ENCODE measurements at regions not wholly inside any gene's neighbourhood (a gene's known extent, or its start where the extent isn't known, plus 50 kb on each side); places are given as distances from the start of the nearest gene placed in this dataset.

DNA sequence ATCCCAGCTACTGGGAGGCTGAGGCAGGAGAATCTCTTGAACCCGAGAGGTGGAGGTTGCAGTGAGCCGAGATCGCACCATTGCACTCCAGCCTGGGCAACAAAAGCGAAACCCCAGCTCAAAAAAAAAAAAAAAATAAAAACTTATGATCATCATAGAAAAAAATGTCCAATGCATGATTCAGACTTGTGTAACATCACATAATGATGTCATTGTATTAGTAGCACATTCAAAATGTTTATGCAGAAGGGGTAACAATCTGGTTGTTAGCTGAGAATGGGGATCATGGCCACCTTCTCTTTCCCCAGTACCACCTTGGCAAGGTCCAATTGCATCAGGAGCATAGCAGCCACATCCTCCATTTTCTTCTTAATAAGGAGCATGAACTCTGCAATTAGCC is 137.6 kb upstream of the MARCKS start:
- no peak overlapping the region for H3K4me3 ChIP-seq
- no peak overlapping the region for H2AFZ ChIP-seq
- no peak overlapping the region for H3K27ac Mint-ChIP-seq
- no peak for DNase-seq (ENCODE audit: low spot score)
- no peaks in the 10 kb centered on the region for H3K79me2 ChIP-seq (replicated peaks; ENCODE audit: insufficient read depth)
- no peak for ATAC-seq
- no peak overlapping the region for H3K4me3 Mint-ChIP-seq
- no peak overlapping the region for H3K4me2 ChIP-seq
- no peaks in the 10 kb centered on the region for H3K4me1 ChIP-seq (ENCODE audit: insufficient read depth)
- no peaks in the 10 kb centered on the region for H3F3A ChIP-seq (replicated peaks; ENCODE audit: low read depth)
- no peaks in the 10 kb centered on the region for H3K9me2 ChIP-seq (ENCODE audit: insufficient read depth)
- H4K20me1 ChIP-seq (replicated peaks; ENCODE audit: insufficient read depth) = no peaks in the 10 kb centered on the region
- H3K36me3 Mint-ChIP-seq (ENCODE audit: low read depth) = no peaks in the 10 kb centered on the region
- peaks cover 5% of the 10 kb centered on the region for H3K27me3 Mint-ChIP-seq (ENCODE audit: insufficient read depth, low read depth, poor library complexity)
- no peaks in the 10 kb centered on the region for H3K36me3 ChIP-seq (ENCODE audit: insufficient read depth)
- no peaks in the 10 kb centered on the region for H3K4me1 Mint-ChIP-seq
- H3K27me3 ChIP-seq (ENCODE audit: insufficient read depth) = no peaks in the 10 kb centered on the region
- TF ChIP-seq EZH2phosphoT487 (IDR thresholded peaks at IDR 0.05; ENCODE audit: unreplicated experiment) (no peak), EZH2 (IDR thresholded peaks at IDR 0.05; ENCODE audit: low read depth, unreplicated experiment) (no peak), ZNF114 (CRISPR knock-in tag; IDR thresholded peaks at IDR 0.05) (no peak)
- no peak overlapping the region for H3K27ac ChIP-seq (ENCODE audit: low read depth)
- no peaks in the 10 kb centered on the region for H3K9me3 Mint-ChIP-seq

DNA sequence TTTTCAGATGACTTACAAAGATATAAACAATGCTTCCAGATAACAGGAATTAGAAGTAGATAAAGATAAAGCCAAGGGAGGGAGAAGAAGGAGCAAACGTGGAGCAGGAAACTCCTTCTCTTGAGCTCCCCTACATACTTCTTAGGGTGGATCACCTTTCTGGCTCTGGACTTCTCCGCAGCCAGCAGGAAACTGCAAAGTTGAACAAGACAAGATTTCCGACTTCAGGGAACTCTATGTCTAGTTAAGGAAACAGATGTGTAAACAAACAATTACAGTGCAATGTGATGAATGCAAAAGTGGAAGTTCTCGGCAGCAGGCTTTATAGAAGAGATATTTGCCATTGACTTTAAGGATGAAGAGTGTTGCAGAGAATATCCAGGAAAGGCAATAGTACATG is 134.0 kb upstream of the MARCKS start:
- no peaks in the 10 kb centered on the region for H4K20me1 ChIP-seq (replicated peaks; ENCODE audit: insufficient read depth)
- no peak overlapping the region for H2AFZ ChIP-seq
- H3K4me1 ChIP-seq (ENCODE audit: insufficient read depth) = no peaks in the 10 kb centered on the region
- Mint-ChIP-seq H3K27ac (no peak overlapping the region), H3K4me3 (no peak overlapping the region), H3K36me3 (ENCODE audit: low read depth) (no peaks in the 10 kb centered on the region), H3K4me1 (no peaks in the 10 kb centered on the region), H3K9me3 (no peaks in the 10 kb centered on the region), H3K27me3 (ENCODE audit: insufficient read depth, low read depth, poor library complexity) (peaks cover 3% of the 10 kb centered on the region)
- H3K79me2 ChIP-seq (replicated peaks; ENCODE audit: insufficient read depth) = no peaks in the 10 kb centered on the region
- DNase-seq (ENCODE audit: low spot score) = no peak
- no peak overlapping the region for H3K4me2 ChIP-seq
- no peaks in the 10 kb centered on the region for H3K27me3 ChIP-seq (ENCODE audit: insufficient read depth)
- H3K4me3 ChIP-seq = no peak overlapping the region
- no peaks in the 10 kb centered on the region for H3K9me2 ChIP-seq (ENCODE audit: insufficient read depth)
- no peaks in the 10 kb centered on the region for H3F3A ChIP-seq (replicated peaks; ENCODE audit: low read depth)
- no peak overlapping the region for H3K27ac ChIP-seq (ENCODE audit: low read depth)
- ATAC-seq = no peak
- no peaks in the 10 kb centered on the region for H3K36me3 ChIP-seq (ENCODE audit: insufficient read depth)
- TF ChIP-seq, protein P1, sequence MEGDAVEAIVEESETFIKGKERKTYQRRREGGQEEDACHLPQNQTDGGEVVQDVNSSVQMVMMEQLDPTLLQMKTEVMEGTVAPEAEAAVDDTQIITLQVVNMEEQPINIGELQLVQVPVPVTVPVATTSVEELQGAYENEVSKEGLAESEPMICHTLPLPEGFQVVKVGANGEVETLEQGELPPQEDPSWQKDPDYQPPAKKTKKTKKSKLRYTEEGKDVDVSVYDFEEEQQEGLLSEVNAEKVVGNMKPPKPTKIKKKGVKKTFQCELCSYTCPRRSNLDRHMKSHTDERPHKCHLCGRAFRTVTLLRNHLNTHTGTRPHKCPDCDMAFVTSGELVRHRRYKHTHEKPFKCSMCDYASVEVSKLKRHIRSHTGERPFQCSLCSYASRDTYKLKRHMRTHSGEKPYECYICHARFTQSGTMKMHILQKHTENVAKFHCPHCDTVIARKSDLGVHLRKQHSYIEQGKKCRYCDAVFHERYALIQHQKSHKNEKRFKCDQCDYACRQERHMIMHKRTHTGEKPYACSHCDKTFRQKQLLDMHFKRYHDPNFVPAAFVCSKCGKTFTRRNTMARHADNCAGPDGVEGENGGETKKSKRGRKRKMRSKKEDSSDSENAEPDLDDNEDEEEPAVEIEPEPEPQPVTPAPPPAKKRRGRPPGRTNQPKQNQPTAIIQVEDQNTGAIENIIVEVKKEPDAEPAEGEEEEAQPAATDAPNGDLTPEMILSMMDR (conservative IDR thresholded peaks at IDR 0.05; ENCODE audit: low read depth in 2 of 2) = no peak
- TF ChIP-seq JUNB (IDR thresholded peaks at IDR 0.05; ENCODE audit: unreplicated experiment) = no peak
- TF ChIP-seq, protein P2, sequence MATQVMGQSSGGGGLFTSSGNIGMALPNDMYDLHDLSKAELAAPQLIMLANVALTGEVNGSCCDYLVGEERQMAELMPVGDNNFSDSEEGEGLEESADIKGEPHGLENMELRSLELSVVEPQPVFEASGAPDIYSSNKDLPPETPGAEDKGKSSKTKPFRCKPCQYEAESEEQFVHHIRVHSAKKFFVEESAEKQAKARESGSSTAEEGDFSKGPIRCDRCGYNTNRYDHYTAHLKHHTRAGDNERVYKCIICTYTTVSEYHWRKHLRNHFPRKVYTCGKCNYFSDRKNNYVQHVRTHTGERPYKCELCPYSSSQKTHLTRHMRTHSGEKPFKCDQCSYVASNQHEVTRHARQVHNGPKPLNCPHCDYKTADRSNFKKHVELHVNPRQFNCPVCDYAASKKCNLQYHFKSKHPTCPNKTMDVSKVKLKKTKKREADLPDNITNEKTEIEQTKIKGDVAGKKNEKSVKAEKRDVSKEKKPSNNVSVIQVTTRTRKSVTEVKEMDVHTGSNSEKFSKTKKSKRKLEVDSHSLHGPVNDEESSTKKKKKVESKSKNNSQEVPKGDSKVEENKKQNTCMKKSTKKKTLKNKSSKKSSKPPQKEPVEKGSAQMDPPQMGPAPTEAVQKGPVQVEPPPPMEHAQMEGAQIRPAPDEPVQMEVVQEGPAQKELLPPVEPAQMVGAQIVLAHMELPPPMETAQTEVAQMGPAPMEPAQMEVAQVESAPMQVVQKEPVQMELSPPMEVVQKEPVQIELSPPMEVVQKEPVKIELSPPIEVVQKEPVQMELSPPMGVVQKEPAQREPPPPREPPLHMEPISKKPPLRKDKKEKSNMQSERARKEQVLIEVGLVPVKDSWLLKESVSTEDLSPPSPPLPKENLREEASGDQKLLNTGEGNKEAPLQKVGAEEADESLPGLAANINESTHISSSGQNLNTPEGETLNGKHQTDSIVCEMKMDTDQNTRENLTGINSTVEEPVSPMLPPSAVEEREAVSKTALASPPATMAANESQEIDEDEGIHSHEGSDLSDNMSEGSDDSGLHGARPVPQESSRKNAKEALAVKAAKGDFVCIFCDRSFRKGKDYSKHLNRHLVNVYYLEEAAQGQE (IDR thresholded peaks at IDR 0.05; ENCODE audit: unreplicated experiment) = no peak
- TF ChIP-seq ZNF331 (CRISPR knock-in tag; IDR thresholded peaks at IDR 0.05; ENCODE audit: low read depth) = no peak
- no peak for TF ChIP-seq CREB1 (CRISPR knock-in tag; IDR thresholded peaks at IDR 0.05; ENCODE audit: low read depth)
- no peak for TF ChIP-seq POLR2AphosphoS5 (IDR thresholded peaks at IDR 0.05; ENCODE audit: low read depth)
- TF ChIP-seq, protein P3, sequence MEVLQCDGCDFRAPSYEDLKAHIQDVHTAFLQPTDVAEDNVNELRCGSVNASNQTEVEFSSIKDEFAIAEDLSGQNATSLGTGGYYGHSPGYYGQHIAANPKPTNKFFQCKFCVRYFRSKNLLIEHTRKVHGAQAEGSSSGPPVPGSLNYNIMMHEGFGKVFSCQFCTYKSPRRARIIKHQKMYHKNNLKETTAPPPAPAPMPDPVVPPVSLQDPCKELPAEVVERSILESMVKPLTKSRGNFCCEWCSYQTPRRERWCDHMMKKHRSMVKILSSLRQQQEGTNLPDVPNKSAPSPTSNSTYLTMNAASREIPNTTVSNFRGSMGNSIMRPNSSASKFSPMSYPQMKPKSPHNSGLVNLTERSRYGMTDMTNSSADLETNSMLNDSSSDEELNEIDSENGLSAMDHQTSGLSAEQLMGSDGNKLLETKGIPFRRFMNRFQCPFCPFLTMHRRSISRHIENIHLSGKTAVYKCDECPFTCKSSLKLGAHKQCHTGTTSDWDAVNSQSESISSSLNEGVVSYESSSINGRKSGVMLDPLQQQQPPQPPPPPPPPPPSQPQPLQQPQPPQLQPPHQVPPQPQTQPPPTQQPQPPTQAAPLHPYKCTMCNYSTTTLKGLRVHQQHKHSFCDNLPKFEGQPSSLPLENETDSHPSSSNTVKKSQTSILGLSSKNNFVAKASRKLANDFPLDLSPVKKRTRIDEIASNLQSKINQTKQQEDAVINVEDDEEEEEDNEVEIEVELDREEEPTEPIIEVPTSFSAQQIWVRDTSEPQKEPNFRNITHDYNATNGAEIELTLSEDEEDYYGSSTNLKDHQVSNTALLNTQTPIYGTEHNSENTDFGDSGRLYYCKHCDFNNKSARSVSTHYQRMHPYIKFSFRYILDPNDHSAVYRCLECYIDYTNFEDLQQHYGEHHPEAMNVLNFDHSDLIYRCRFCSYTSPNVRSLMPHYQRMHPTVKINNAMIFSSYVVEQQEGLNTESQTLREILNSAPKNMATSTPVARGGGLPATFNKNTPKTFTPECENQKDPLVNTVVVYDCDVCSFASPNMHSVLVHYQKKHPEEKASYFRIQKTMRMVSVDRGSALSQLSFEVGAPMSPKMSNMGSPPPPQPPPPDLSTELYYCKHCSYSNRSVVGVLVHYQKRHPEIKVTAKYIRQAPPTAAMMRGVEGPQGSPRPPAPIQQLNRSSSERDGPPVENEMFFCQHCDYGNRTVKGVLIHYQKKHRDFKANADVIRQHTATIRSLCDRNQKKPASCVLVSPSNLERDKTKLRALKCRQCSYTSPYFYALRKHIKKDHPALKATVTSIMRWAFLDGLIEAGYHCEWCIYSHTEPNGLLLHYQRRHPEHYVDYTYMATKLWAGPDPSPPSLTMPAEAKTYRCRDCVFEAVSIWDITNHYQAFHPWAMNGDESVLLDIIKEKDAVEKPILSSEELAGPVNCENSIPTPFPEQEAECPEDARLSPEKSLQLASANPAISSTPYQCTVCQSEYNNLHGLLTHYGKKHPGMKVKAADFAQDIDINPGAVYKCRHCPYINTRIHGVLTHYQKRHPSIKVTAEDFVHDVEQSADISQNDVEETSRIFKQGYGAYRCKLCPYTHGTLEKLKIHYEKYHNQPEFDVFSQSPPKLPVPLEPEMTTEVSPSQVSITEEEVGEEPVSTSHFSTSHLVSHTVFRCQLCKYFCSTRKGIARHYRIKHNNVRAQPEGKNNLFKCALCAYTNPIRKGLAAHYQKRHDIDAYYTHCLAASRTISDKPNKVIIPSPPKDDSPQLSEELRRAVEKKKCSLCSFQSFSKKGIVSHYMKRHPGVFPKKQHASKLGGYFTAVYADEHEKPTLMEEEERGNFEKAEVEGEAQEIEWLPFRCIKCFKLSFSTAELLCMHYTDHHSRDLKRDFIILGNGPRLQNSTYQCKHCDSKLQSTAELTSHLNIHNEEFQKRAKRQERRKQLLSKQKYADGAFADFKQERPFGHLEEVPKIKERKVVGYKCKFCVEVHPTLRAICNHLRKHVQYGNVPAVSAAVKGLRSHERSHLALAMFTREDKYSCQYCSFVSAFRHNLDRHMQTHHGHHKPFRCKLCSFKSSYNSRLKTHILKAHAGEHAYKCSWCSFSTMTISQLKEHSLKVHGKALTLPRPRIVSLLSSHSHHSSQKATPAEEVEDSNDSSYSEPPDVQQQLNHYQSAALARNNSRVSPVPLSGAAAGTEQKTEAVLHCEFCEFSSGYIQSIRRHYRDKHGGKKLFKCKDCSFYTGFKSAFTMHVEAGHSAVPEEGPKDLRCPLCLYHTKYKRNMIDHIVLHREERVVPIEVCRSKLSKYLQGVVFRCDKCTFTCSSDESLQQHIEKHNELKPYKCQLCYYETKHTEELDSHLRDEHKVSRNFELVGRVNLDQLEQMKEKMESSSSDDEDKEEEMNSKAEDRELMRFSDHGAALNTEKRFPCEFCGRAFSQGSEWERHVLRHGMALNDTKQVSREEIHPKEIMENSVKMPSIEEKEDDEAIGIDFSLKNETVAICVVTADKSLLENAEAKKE (CRISPR knock-in tag; IDR thresholded peaks at IDR 0.05) = no peak
- TF ChIP-seq STAT1 (IDR thresholded peaks at IDR 0.05; ENCODE audit: unreplicated experiment) = no peak
- TF ChIP-seq ZNF114 (CRISPR knock-in tag; IDR thresholded peaks at IDR 0.05) = no peak
- no peak for TF ChIP-seq NANOG (IDR thresholded peaks at IDR 0.05; ENCODE audit: borderline replicate concordance)
- TF ChIP-seq EZH2 (IDR thresholded peaks at IDR 0.05; ENCODE audit: low read depth, unreplicated experiment) = no peak
- no peak for TF ChIP-seq EZH2phosphoT487 (IDR thresholded peaks at IDR 0.05; ENCODE audit: unreplicated experiment)
